Mesothelial cell of epicardium (in vitro differentiated cells): ENCODE measurements at regions not wholly inside any gene's neighbourhood (a gene's known extent, or its start where the extent isn't known, plus 50 kb on each side); places are given as distances from the start of the nearest gene placed in this dataset.
A peak's percentile ranks its signal among the peaks of the same experiment; 100 is the strongest.

Experiments
- DNase-seq, 2 experiments: peaks; one replicate each; pipeline ENCODE4 v3.0.0; 2021; ENCODE audit warnings: low spot score in 2 of 2; ENCODE audit not compliant: unreplicated experiment in 2 of 2
- H3K27ac Mint-ChIP-seq: 2 replicates; pipeline ENCODE4 v1.8.0; 2021; ENCODE audit warnings: mixed read lengths
- H3K27me3 Mint-ChIP-seq: 2 replicates; pipeline ENCODE4 v1.8.0; 2021; ENCODE audit warnings: low read depth, mixed read lengths
- H3K36me3 Mint-ChIP-seq: 2 replicates; pipeline ENCODE4 v1.8.0; 2021; ENCODE audit warnings: mixed read lengths
- H3K4me1 Mint-ChIP-seq: 2 replicates; pipeline ENCODE4 v1.8.0; 2021; ENCODE audit warnings: mixed read lengths
- H3K4me3 Mint-ChIP-seq: 2 replicates; pipeline ENCODE4 v1.8.0; 2021; ENCODE audit warnings: mild to moderate bottlenecking, moderate library complexity, mixed read lengths
- H3K9me3 Mint-ChIP-seq: 2 replicates; pipeline ENCODE4 v1.8.0; 2021; ENCODE audit warnings: mixed read lengths
- CTCF ChIP-seq: fragments of 200-600 bp; sonication (generic); IDR thresholded peaks from one replicate; pipeline ENCODE4 v1.5.0; 2021; ENCODE audit warnings: antibody characterized with exemption; ENCODE audit not compliant: unreplicated experiment

- H3K27ac Mint-ChIP-seq, result peak overlapping the region; percentile 3
- peaks cover 23% of the 10 kb centered on the region for H3K9me3 Mint-ChIP-seq
- DNase-seq, result no peak
- peaks cover 26% of the 10 kb centered on the region for H3K36me3 Mint-ChIP-seq
- H3K4me3 Mint-ChIP-seq, result no peak overlapping the region
- H3K27me3 Mint-ChIP-seq, result no peaks in the 10 kb centered on the region
- no peak for TF ChIP-seq CTCF
- peaks cover 49% of the 10 kb centered on the region for H3K4me1 Mint-ChIP-seq
These were observed 124.1 kb downstream of the WDR11 start for GRCh38 chr10:120975072-120975867.

GRCh38 chr10:120975868-120976225, 124.7 kb downstream of the WDR11 start:
- H3K9me3 Mint-ChIP-seq, result peaks cover 23% of the 10 kb centered on the region
- peaks cover 49% of the 10 kb centered on the region for H3K4me1 Mint-ChIP-seq
- no peak overlapping the region for H3K4me3 Mint-ChIP-seq
- no peak for TF ChIP-seq CTCF
- no peaks in the 10 kb centered on the region for H3K27me3 Mint-ChIP-seq
- no peak for DNase-seq
- peaks cover 26% of the 10 kb centered on the region for H3K36me3 Mint-ChIP-seq
- peak overlapping the region; percentile 3 for H3K27ac Mint-ChIP-seq

DNA sequence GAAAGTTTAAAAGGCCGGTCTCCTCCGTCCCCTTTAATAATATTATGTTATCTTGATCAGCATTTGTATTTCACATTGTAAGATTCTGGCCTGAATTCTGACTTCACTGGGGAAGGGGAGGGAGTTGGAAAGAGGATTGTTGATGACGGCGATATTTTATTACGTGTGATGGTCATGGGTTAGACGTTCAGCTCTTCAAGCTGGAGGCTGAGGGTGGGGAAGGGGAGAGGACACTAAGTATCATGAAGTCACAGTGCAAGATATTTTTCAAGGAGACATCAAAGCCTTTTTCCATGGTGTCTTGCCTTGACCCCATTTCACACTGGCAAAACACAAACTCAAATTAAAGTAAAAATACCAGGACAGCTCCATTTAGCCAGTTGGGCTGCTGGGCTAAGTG, 126.7 kb downstream of the WDR11 start:
- H3K27ac Mint-ChIP-seq, result peak overlapping the region; percentile 94
- peak overlapping the region; percentile 9 for H3K4me3 Mint-ChIP-seq
- peaks cover 59% of the 10 kb centered on the region for H3K4me1 Mint-ChIP-seq
- no peak for TF ChIP-seq CTCF
- no peaks in the 10 kb centered on the region for H3K27me3 Mint-ChIP-seq
- peaks cover 23% of the 10 kb centered on the region for H3K9me3 Mint-ChIP-seq
- H3K36me3 Mint-ChIP-seq, result peaks cover 26% of the 10 kb centered on the region
- no peak for DNase-seq

DNA sequence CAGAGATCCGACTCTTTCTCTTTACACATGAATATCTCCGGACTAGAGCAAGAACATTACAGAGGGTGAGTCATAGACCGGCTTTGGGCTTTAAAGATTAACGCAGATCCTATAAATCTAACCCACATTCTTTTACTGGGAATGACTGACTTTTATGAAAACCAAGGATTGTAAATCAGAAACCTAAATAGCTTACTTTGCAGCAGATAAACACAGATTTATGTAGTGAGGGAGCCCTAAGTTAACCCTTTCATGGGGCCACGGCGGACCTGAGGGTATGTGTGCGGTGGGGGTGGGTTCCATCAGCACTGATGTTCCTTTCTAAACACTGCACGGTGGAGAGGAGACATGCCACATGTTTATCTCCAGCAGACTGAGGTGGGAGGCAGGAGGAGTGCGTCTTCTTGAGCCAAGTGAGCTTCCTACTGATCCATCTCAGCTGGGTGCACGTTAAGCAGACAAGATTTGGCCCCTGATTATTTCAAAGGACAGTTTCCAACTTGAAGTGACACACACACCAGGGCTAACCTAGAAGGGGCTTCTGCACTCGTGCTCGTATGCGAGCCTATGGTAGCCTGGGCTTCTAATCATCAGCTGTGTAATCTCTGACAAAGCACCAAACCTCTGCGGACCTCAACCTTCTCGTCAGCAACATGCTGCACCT, 127.6 kb downstream of the WDR11 start:
- Mint-ChIP-seq H3K4me3 (peak overlapping the region; percentile 66), H3K27me3 (no peaks in the 10 kb centered on the region), H3K36me3 (peaks cover 21% of the 10 kb centered on the region), H3K9me3 (peaks cover 19% of the 10 kb centered on the region), H3K27ac (peak overlapping the region; percentile 94), H3K4me1 (peaks cover 66% of the 10 kb centered on the region)
- peak in 1 of 2 experiments; percentile 53 for DNase-seq
- no peak for TF ChIP-seq CTCF

DNA sequence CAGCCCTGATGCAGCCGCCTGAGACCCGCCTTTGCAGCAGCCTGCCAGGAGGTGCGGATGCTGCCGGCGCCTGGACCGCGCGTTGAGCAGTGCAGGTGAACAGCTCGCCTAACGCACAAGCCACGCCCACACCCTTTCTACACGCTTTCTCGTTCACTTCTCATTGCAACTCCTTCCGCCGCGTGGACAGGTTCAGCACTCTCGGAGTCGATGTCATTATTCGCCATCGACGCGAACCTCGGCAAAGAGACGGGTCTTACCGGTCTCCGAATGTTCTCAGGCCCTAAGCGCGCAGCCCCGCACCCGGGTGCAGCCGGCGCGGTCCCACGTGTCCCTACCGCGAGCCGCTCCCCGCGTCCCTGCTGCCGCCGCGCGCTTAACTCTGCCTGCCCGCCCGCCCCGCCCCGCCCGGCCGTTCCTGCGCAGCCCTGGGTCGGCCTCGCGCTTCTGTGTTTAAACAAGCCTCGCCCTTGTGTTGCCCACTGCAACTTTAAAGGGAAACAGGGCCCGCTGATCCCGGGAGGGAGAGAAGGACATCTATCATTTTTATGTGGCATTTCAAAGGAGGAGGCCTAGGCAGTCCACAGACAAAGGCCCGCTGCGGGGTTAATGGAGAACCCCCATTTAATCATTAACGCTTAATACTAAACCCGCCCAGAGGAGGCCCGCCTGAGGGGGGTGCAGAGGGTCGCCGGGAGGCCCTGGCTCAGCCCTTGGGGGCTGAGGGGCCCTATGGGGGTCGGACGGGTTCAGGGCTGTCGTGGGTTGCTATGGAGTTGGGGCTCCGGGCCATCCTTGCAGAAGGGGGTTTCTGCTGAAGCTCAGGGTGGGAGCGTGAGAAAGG, 128.5 kb downstream of the WDR11 start:
- TF ChIP-seq CTCF, result no peak
- Mint-ChIP-seq H3K27me3 (no peaks in the 10 kb centered on the region), H3K27ac (peak overlapping the region; percentile 94), H3K9me3 (peaks cover 9% of the 10 kb centered on the region), H3K4me3 (peak overlapping the region; percentile 66), H3K36me3 (peaks cover 12% of the 10 kb centered on the region), H3K4me1 (peaks cover 70% of the 10 kb centered on the region)
- peak; percentile 59 to 75 for DNase-seq
